HFFc6 (cell line): ENCODE measurements at regions not wholly inside any gene's neighbourhood (a gene's known extent, or its start where the extent isn't known, plus 50 kb on each side); places are given as distances from the start of the nearest gene placed in this dataset.

Source experiments
- DNase-seq: peaks from one replicate; pipeline ENCODE4 v3.0.0-alpha.2; 2018
- H3K27ac Mint-ChIP-seq: 2 replicates; pipeline ENCODE4 v1.8.0; 2020; ENCODE audit warnings: mild to moderate bottlenecking, mixed read lengths
- H3K27me3 Mint-ChIP-seq: 2 replicates; pipeline ENCODE4 v1.8.0; 2021; ENCODE audit warnings: mild to moderate bottlenecking, moderate library complexity, mixed read lengths; ENCODE audit not compliant: insufficient read depth
- H3K36me3 Mint-ChIP-seq: 2 replicates; pipeline ENCODE4 v1.8.0; 2021; ENCODE audit warnings: low read depth, mixed read lengths
- H3K4me1 Mint-ChIP-seq: 2 replicates; pipeline ENCODE4 v1.8.0; 2020; ENCODE audit warnings: low read depth, mixed read lengths
- H3K4me3 Mint-ChIP-seq: 2 replicates; pipeline ENCODE4 v1.8.0; 2020; ENCODE audit warnings: mild to moderate bottlenecking, moderate library complexity, mixed read lengths
- H3K9me3 Mint-ChIP-seq: 2 replicates; pipeline ENCODE4 v1.8.0; 2020; ENCODE audit warnings: mild to moderate bottlenecking, mixed read lengths
- TF ChIP-seq, protein P1 (sequence below): fragments of 200-600 bp; sonication (generic); IDR thresholded peaks from 2 replicates; pipeline ENCODE4 v1.5.0; 2021; ENCODE audit warnings: antibody characterized with exemption, mild to moderate bottlenecking

DNA sequence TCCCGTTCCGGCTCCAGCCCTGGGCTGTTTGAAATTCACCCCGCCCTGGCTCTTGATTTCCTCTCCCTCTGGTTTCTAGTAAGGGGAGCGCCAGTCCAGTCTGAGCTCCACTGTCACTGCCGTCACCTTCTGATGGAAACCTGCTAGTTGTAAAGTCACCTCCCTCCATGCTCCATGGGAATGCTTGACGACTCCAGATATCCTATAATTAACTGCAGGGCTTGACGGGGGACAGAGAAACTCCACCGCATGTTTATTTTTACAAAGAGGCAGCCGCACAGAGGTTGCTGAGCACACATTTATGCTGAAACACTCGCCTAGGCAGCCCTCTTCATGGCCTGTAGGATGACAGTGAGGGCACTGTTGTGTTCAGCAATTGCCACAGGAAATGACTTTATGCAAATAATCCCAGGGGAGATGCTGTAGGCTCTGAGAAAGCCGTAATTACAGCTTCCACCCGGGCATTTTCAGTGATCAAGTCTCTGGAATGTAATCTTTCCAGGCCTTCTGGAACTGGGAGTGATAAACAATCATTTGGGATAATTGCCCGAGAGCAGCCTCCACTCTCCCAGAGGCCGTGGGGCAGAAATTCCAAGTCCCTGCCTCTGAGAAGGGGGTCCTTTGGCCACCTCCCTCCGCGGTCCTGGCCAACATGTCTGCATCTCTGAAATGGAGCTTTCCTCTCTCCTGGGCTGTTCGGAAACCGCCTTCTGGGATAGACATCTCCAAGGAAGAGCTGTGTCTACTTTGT is 300.5 kb downstream of the KLF6 start:
- no peaks in the 10 kb centered on the region for H3K36me3 Mint-ChIP-seq
- peaks cover 30% of the 10 kb centered on the region for H3K4me1 Mint-ChIP-seq
- no peak overlapping the region; the same call in 1 of the 2 replicates for H3K27ac Mint-ChIP-seq
- H3K4me3 Mint-ChIP-seq = no peak overlapping the region
- TF ChIP-seq, protein P1, sequence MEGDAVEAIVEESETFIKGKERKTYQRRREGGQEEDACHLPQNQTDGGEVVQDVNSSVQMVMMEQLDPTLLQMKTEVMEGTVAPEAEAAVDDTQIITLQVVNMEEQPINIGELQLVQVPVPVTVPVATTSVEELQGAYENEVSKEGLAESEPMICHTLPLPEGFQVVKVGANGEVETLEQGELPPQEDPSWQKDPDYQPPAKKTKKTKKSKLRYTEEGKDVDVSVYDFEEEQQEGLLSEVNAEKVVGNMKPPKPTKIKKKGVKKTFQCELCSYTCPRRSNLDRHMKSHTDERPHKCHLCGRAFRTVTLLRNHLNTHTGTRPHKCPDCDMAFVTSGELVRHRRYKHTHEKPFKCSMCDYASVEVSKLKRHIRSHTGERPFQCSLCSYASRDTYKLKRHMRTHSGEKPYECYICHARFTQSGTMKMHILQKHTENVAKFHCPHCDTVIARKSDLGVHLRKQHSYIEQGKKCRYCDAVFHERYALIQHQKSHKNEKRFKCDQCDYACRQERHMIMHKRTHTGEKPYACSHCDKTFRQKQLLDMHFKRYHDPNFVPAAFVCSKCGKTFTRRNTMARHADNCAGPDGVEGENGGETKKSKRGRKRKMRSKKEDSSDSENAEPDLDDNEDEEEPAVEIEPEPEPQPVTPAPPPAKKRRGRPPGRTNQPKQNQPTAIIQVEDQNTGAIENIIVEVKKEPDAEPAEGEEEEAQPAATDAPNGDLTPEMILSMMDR = no peak
- no peak for DNase-seq
- H3K27me3 Mint-ChIP-seq = peaks cover 9% of the 10 kb centered on the region
- H3K9me3 Mint-ChIP-seq = no peaks in the 10 kb centered on the region

DNA sequence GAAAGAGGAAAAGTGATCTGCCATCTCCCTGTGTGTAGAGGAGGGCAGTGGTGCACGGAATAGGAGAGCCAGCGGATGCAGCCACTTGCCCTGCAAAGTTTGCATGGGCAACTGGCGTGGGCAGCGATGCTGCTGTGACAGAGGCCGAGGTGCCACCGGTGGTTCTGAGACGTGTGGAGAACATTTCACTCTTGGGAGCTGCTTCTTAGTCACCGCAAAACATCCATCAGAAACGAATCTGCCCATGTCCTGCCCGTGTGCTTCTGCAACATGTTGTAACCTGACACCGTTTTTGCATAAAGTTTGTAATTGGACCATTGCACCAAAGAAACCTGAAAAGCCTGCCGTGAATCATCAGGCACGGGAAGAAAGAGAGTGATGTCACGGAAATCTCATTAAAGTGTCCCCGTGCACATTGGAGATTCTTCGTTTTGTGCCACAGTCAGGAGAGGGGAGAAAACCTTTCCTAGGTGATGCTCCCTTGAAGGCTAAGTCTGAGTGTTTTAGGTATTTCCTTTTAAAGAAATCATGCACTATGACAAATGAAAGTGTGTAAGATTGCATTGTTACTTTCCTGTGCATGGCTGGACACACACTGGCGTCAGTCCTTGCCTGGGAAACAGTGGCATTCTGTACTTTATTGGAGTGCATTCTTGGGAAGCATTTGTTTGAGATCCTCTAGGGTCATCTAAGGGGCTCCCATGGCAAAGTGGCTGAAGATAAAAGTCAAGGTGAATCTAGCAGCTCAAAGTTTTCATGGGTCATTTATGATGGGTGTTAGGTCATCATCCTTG is 302.6 kb downstream of the KLF6 start:
- peaks cover 37% of the 10 kb centered on the region for H3K4me1 Mint-ChIP-seq
- TF ChIP-seq, protein P1 = no peak
- H3K27me3 Mint-ChIP-seq = peaks cover 7% of the 10 kb centered on the region
- peak overlapping the region; percentile 75 for H3K27ac Mint-ChIP-seq
- peak overlapping the region; percentile 76 for H3K4me3 Mint-ChIP-seq
- H3K9me3 Mint-ChIP-seq = no peaks in the 10 kb centered on the region
- peak; percentile 93 for DNase-seq
- H3K36me3 Mint-ChIP-seq = no peaks in the 10 kb centered on the region

DNA sequence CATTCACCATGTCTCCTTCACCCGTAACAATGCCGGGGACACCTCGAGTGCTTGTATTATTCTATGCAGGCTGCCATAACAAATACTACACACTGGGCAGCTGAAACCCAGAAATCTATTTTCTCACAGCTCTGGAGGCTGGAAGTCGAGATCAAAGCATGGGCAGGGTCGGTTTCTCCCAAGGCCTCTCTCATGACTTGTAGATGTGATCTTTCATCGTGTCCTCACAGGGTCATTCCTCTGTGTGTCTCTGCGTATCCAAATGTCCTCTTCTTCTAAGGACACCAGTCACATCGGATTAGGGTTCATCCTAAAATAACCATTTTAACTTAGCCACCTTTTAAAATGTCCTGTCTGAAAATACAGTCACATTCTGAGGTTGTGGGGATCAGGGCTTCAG is 303.5 kb downstream of the KLF6 start:
- Mint-ChIP-seq H3K27ac (no peak overlapping the region), H3K4me1 (peaks cover 37% of the 10 kb centered on the region), H3K4me3 (peak overlapping the region; percentile 76), H3K36me3 (no peaks in the 10 kb centered on the region), H3K27me3 (peaks cover 7% of the 10 kb centered on the region), H3K9me3 (no peaks in the 10 kb centered on the region)
- TF ChIP-seq, protein P1 = no peak
- no peak for DNase-seq

GRCh38 chr10:3480990-3481315 is 304.1 kb downstream of the KLF6 start:
- Mint-ChIP-seq H3K27ac (no peak overlapping the region), H3K4me1 (peaks cover 37% of the 10 kb centered on the region), H3K27me3 (peaks cover 7% of the 10 kb centered on the region), H3K36me3 (no peaks in the 10 kb centered on the region), H3K4me3 (no peak overlapping the region), H3K9me3 (no peaks in the 10 kb centered on the region)
- TF ChIP-seq, protein P1 = no peak
- DNase-seq = no peak

DNA sequence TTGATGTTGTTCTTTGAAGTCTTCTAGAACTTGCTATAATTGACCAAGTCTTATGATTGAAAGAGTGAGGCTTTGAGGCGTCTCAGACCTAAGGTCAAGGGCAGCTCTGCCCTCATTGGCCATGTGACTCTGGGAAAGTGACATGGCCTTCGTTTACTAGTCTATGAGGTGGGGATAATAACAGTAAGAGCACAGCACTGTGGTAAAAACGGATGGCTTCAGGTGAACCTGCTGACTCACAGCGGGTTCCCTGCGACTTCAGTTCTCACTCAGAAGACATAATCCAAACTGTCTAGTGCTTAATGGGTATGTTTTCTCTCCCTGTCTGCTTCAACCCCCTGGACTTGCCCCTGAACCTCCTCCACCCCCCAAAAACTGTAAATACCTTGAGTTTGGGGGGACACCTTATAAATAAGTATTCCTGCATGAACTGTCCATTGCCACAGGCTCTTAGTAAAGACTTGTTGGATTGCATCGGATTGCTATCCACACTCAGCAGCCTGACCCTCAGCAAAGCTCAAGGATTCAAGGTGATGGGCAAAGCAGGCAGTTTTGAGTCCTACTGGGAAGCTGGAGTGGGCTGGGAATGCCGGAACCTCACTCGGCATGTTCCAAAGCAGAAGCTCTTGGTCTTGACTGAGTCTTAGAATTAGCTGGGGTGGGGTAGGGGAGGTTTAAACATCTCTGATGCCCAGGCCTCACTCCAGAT is 304.6 kb downstream of the KLF6 start:
- H3K36me3 Mint-ChIP-seq = no peaks in the 10 kb centered on the region
- no peaks in the 10 kb centered on the region for H3K9me3 Mint-ChIP-seq
- DNase-seq = no peak
- peaks cover 37% of the 10 kb centered on the region for H3K4me1 Mint-ChIP-seq
- H3K27me3 Mint-ChIP-seq = peaks cover 7% of the 10 kb centered on the region
- no peak overlapping the region for H3K27ac Mint-ChIP-seq
- TF ChIP-seq, protein P1 = no peak
- no peak overlapping the region for H3K4me3 Mint-ChIP-seq
